NCI-H446 (cell line): ENCODE measurements at regions not wholly inside any gene's neighbourhood (a gene's known extent, or its start where the extent isn't known, plus 50 kb on each side); places are given as distances from the start of the nearest gene placed in this dataset.
"Not testable (repeated sequence)": the region's sequence is repeated elsewhere in the genome, so short reads cannot be mapped to it uniquely, and the experiment has no call there.

ENCODE experiments used
- DNase-seq, 2 experiments: peaks; one replicate each; lab custom pipeline; 2025; lab: John Stamatoyannopoulos, UW

DNA sequence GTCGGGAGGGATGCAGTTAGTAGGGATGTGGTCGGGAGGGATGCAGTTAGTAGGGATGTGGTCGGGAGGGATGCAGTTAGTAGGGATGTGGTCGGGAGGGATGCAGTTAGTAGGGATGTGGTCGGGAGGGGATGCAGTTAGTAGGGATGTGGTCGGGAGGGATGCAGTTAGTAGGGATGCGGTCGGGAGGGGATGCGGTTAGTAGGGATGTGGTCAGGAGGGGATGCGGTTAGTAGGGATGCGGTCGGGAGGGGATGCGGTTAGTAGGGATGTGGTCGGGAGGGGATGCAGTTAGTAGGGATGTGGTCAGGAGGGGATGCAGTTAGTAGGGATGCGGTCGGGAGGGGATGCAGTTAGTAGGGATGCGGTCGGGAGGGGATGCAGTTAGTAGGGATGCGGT lies 96.2 kb downstream of the BDH1 start:
- not testable (repeated sequence) for DNase-seq

DNA sequence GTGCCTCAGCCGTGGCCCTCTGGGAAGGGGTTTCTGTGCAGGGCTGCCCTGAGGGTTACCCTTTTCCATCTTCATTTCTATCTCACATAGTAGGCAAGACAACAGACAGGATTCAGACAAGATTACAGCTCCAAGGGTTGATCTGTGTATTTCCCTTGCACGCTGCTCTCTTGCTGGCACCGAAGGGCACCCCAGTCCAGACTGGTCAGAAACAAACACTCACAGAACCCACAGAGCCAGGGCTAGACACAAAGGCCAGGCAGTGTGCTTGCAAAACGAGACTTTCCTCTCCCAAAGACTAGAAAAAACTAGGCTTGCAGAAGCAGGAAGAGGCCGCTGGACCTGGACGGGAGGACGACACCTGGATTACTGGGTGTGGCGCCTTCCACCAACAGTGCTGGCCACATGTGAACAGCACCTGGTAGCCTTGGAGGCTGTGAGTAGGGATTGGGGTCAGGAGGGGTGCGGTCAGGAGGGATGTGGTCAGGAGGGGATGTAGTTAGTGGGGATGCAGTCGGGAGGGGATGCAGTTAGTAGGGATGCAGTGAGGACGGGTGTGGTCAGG lies 96.8 kb downstream of the BDH1 start:
- DNase-seq: no peak

DNA sequence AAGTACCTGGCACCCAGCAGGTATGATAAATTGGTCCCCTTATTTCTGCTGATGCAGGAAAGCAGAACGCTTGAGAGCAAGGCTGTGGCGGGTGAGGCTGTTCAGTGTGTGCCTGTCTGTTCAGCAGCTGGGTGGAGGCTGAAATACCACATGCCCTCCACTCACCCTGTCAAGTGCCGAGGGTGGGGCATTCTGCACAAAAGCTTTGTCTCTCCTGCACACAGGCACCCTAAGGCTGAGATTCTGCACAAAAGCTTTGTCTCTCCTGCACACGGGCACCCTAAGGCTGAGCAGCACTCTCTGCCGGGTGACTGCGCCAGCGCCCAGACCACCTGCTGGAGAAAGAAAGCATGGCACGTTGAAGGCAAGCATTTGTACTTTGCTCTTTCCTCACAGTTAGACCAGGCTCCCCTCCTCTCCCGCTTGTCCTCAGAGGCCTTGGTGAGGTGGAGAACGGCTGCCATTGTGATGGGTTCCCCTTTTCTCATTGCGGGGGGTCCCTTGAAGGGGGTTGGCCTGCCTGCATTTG lies 97.5 kb downstream of the BDH1 start:
- DNase-seq: no peak

DNA sequence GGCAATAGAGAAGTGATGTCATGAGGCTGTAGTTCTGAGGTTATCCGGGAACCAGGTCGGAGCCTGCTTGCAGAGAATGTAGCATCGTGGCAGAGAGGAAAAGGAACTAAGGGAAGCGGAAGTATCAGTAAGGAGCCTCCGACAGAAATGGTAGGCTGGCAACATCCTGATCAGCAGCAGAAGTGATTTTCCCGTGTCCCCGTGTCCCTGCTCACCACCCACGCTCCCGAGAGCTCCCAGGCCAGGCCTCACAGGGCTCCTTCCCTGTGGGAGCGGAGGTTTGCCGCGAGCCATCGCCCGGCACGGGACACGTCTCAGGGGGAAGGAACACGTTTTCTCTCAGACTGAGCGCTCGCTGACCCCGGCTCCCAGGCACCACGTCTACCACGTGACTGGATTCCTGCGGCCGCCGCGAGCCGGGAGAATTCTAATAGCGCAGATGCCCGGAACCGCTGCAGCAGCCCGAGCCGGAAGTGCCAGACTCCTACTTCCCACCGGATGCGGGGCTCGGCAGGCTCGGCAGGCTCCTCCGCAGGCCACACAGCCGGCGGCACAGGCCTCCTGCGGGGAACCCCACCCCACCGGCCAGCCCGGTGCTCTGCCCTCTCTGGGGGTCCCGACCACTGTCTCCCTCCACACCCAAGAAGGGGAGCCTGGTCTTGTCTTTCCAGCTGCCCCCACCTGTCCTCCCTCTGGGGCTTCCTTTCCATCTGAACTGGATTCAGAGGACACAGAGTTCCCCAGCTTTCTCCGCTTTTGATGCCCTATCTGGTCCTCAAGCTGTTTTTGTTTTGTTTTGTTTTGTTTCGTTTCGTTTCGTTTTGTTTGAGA lies 99.3 kb downstream of the BDH1 start:
- no peak for DNase-seq

DNA sequence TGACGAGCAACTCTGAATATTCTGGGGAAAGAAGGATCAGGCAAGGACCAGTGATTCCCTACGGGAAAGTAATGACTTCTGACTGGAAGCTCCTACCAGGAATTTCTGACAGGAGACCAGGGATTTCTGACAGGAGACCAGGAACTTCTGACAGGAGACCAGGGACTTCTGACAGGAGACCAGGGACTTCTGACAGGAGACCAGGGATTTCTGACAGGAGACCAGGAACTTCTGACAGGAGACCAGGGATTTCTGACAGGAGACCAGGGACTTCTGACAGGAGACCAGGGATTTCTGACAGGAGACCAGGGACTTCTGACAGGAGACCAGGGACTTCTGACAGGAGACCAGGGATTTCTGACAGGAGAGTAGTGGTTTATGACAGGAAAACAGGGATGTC lies 100.9 kb downstream of the BDH1 start:
- DNase-seq: not testable (repeated sequence)

DNA sequence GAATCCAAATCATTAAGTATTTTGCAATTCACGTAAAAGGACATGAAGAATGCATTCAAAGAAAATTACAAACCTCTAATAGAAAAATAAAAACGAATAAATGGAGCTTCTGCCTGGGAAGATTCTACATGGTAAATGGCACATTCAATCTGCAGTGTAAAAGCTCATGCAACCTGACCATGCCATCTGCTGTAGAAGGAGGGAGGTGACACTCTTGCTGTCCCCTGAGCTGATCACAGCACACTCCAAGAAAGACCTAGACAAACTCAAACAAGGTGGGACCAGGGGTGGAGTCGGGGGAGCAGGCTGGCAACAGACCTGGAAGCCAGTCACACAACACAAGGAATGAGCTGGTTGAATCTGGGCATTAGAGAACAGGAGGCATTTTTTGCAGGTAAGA lies 101.8 kb downstream of the BDH1 start:
- DNase-seq: peak in 1 of 2 experiments; percentile 11

DNA sequence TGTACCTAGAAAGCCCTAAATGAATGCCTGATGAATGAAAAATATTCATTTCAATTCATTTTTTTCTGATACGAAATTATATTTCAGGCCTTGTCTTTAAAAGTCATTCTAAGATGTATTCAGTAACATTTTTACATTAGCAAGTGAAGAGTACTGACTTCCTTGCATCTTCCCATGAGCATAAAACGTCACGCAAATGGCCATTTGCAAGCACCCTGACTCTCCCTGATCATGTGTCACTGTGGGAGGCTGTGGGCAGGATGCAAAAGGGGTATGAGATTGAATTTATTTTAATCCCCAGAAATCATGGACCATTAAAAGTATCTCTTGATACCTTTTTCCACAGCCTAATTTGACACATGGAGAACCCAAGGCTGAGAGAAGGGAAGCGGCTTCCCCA lies 105.0 kb downstream of the BDH1 start:
- no peak for DNase-seq

DNA sequence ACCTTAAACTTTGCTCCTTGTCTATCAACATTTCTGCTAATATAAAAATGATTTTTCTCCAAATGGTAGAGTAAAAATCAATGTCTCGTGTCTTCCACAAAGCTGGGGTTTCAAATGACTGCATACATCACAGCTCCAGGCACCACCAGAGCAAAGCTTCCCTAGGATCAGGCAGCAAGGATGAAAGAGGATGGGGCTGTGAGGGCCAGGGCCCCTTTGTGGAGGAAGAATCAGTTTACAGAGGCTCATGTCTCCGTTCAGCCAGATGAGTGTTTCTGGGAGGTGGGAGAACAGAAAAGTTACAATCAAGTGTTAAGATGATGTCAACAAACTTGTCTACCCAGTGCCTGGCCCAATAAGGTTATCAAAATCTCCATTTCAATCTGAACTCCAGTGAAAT lies 105.5 kb downstream of the BDH1 start:
- DNase-seq: no peak

DNA sequence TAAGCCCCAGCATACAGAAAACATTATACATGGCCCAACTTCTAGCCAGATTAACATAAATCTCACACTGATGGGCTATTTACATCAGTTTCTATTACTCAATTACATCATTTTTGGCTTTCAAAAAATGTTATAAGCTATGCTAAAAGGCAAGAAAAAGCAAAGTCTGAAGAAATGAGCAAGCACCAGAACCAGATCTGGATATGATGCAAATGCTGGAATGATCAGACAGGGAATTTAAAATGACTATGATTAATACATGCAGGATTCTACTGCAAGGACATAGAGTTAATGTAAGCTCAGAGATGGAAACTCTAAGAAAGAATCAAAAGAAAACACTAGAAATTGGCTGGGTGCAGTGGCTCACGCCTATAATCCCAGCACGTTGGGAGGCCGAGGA lies 106.6 kb downstream of the BDH1 start:
- not testable (repeated sequence) for DNase-seq

DNA sequence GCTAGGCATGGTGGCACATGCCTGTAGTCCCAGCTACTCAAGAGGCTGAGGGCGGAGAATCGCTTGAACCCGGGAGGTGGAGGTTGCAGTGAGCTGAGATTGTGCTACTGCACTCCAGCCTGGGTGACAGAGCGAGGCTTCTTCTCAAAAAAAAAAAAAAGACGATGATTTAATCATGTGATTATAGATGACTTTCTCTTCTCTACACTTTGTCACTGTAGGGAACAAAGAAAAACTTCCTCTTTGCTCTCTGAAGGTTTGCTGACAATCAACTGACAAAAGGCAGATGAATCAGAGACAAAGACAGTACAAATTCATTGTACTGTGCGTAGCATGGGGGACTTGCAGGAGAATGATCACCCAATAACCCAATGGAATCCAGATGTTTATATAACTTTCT lies 108.0 kb downstream of the BDH1 start:
- not testable (repeated sequence) for DNase-seq

DNA sequence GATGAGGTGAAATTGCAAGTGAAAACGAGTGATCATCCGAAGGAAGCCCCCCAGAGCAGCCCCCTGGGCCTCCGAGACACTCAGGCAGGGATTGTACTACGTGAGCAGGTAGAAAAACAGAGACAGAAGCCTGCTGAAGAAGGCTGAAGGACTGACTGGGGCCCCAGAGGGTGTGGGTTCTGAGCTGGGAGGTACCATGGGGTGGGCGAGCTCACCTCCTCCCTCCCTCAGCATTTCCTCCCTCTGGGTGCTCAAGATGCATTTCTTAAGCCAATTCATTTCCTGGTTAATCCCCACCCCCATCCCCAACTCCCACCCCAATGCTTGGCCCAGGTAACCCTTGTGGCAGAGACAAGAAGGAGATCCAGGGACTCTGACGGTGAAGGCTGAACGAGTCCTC lies 108.7 kb downstream of the BDH1 start:
- no peak for DNase-seq

DNA sequence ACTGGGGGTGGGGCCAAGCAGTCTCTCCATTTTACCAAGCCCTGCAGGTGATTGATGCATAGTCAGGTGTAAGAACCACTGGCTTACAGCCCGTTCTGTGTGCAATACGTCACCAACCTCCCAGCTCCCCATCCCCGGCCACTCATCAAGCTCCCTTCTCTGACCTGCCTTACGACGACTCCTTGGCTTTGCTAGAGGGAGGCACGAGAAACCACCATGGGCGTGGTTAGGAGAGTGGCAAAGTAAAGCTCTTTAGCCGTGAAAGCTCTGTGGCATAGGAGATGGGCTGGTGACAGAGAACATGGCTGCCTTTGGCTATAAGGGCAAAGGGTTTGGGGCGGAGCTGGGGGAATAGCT lies 109.1 kb downstream of the BDH1 start:
- no peak for DNase-seq

DNA sequence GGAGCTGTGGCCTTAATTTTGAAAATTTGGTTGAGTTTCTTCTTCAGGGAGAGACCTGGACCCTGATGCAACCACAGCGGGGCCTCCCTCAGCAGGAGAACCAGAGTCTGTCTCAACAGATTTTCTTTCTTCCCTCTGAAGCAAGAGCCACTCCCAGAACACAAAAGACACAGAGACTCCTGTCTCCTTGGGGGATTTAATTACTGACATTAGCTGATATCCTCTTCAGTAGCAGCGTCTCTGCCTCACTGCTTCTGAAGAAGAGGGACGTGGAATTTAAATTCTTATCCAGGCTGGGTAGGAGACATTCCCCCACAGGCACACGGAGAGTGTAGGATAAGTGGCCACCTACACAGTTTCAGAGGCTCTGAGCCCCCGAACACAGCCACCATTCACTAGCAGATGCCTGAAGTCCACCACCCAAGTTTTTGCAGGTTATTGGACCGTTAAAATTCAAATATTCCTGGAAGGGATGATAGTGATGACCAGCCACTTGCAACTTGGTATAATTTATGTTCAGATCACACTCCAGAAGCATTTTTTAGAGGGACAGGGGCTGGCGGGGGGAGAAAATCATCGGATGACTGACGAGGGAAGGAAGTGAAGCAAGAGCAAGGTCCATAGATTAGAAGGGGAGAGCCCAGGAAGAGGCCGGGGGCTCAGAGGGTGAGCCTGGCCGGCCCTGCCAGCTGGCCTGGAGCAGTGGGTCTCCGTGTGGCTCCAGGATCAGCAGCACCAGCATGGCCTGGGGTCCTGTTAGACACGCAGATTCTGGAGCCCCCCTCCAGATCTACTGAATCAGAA lies 109.7 kb downstream of the BDH1 start:
- no peak for DNase-seq

DNA sequence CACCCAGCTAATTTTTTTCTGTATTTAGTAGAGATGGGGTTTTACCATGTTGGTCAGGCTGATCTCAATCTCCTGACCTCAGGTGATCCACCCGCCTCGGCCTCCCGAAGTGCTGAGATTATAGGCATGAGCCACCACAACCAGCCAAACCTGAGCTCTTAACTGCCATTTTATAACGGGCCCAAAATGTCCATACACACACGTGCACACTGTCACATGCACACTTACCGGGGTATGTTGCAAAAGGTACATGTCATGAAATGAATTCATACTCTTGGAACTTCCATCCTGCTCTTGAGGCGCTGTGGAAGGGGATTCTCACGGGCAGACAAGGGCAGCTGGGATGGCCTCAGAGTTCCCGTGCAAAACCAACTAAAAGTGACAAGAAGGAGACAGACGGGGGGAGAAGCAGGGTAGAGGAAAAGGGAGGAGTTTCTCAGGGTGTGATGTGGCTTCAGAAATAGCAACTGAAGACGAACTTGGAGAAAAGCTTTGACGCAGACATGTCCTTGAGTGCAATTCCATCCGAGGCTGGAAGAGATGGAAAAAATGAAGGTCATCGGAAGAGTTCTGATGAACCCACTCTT lies 110.9 kb downstream of the BDH1 start:
- no peak for DNase-seq

DNA sequence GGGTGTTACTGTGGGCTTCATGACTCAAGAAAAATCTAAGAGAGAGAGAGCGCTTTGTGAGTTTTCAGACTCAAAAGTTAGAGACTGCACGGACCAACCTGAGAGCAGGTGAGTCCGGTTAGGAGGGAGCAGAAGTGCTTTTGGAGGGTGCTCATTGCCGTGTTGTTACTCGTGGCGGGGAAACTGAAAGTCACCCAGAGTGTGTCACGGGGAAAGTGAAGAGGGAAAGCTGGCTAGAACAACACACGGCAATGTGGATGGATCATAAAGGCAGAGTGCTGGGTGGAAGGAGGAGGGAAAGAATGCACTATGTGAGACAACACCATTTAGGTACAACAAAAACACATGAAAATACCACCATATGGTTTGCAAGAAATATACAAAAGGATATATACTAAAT lies 112.3 kb downstream of the BDH1 start:
- no peak for DNase-seq

DNA sequence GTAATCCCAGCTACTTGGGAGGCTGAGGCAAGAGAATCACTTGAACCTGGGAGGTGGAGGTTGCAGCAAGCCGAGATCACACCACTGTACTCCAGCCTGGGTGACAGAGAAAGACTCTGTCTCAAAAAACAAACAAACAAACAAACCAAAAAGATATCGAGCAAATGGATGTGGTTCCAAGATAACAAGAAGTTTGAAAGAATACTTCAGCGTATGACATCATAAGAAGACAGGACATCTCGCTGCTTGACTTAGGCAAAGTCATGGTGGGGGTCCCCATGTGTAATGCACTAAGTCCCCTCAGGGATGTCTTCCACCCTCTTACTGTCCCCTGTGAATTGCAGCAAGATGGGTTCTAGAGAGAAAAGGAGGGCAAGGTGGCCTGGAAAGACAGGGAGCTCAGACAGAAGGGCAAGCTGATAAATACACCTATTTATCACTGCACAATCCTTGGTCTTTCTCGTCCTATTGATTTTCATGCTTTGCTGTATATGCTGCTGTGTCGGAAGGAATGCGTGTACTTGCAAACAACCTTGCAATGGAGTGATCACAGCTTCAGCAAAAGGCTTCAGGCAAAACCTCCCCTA lies 115.0 kb downstream of the BDH1 start:
- DNase-seq: no peak

DNA sequence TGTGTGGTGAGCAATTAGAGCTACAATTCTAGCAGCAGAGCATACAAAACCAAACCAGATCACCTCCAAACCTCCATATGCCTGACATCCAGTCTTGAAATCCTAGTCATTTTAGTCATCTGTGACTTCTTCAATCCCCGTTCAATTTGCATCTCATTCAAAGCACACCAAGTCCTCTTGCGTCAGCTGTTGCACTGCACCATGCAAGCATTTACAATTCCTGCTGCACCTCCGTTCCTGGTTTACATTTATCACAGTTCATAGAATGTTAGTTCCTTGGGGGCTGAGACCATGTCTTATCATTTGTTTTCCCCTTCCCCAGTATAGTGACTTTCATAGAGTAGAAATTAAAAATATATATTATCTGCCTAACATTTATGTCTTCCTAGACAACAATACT lies 116.9 kb downstream of the BDH1 start:
- no peak for DNase-seq

DNA sequence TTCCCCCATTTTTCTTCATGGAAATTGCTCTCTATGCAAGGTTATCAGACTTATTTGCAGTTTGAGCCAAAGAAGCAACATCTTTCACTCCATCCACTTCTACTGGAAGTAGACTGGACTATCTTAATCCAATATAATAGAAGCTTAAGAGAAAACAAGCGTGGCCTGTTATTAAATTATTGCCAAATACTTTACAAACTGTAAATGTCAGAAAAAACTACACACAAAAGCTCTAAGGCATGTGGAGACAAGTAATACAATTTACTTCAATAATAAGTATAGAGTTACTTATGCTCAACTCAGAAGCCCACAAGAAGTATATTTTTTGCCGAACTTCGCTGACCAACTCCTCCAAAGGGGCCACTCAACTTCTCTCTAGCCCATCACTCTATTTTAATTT lies 120.3 kb downstream of the BDH1 start:
- no peak for DNase-seq

DNA sequence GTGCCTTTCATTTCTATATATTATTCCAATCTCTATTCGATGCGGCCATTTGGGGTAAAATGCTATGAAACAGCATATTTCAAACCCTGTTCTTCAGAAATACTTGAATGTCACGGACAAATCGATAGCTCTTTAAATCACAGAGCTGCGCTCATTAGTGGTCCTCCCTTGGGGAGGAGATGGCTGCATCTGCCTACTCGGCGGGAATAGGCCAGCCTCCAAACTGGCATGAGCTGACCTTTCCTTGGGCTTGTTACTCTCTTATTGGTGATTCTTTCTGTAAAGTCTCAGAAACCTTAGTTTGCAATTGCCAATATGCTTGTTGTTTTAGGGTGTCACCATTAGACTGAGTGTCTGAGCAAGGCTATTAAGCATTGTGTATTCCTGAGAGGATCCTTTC lies 120.9 kb downstream of the BDH1 start:
- no peak for DNase-seq

DNA sequence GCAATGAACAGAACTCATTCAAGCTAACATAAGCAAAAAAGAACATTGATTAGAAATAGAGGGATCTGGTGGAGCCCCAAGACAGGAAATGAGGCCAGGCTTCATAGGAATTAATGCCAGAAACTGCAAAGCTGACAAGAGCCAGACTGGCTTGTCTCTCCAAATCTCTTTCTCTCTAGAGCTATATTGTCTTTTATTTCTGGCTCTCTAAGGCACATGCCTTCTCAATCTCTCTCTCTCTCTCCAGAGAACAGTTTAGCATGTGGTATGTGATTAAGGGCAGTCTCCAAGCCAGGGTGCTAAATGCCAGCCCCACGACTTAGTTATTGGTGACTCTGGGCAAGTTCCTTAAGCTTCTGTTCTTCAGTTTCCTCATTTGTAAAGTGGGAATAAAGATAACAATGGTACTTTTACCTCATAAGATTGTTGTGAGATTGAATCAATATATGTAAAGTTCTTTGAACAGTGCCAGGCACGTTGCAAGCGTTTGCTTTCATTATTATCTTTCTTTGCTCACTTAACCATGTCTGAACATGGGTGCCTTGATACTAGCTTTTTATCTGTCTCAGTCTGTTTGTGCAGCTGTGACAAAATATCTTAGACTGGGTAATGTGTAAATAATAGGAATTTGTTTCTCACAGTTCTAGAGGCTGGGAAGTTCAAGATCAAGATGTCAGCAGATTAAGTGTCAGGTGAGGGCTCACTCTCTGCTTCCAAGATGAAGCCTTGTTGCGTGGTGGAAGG lies 123.2 kb downstream of the BDH1 start:
- no peak for DNase-seq

DNA sequence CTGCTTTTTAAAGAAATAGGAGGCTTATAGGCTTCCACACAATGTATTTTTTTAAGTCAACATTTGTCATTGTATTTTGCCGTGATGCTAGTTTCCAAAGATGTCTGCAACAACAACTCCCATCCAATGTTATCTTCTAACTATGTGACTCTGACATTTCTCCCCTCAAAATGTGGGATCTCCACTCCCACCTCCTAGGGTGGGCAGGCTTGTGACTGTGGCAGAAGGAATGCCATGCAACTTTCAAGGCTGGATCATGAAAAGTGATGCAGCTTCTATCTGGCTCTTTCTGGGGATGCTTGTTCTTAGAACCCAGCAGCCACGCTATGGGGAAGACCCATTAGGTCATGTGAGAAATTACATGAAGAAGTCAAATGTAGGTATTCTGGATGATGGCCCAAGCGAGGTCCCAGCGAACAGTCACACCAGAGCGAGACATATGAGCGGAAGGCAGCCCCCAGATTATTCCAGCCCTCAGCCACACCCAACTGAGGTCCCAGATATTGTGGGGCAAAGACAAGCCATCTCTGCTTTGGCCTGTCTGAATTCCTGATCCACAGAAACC lies 124.3 kb downstream of the BDH1 start:
- DNase-seq: no peak
